HepG2 (cell line): ENCODE measurements at regions not wholly inside any gene's neighbourhood (a gene's known extent, or its start where the extent isn't known, plus 50 kb on each side); places are given as distances from the start of the nearest gene placed in this dataset.

Experiments
- ATAC-seq: fragments of 200-7000 bp; cut with Tn5 transposase; 3 replicates; pipeline ENCODE4 v1.9.1; 2020; ENCODE audit warnings: mild to moderate bottlenecking, moderate library complexity
- BruUV-seq: library from RNA; stranded (reverse); fragments of 400-500 nt; replicated peaks from 2 replicates; lab custom pipeline; 2021; lab: Mats Ljungman, UMichigan
- CTCF ChIA-PET: fragments of 300-600 bp; formaldehyde crosslinking; extraction: SDS; loops from one replicate; lab custom pipeline; 2021; ENCODE audit warnings: low total read pairs, inconsistent platforms, low intra/inter-chr PET ratio; lab: Yijun Ruan, JAX
- POLR2A ChIA-PET: fragments of 350-600 bp; sonication (Branson Sonifier 250); formaldehyde crosslinking; loops from one replicate; lab custom pipeline; 2020; ENCODE audit warnings: antibody characterized with exemption, inconsistent platforms; lab: Yijun Ruan, JAX
- DNase-seq: peaks from one replicate; pipeline ENCODE4 v3.0.0-alpha.2; 2015; ENCODE audit warnings: low spot score
- FAIRE-seq: peaks from 3 replicates; lab custom pipeline; 2011; peaks lifted over from hg19 to GRCh38; lab: Jason Lieb, UNC
- H2AFZ ChIP-seq: one replicate; pipeline ENCODE4 v1.6.1; 2011; ENCODE audit warnings: low read length, inconsistent platforms
- H3K27ac ChIP-seq: fragments of 300-600 bp; 3 replicates; pipeline ENCODE4 v1.8.0; 2011; ENCODE audit warnings: mixed run types, mild to moderate bottlenecking, mixed read lengths, low read length, inconsistent platforms; ENCODE audit not compliant: insufficient read depth; ENCODE audit errors: extremely low read length
- H3K27me3 ChIP-seq, 2 experiments: fragments of 200-600 bp in 1 of 2; 2 replicates in 1 of 2; 3 replicates in 1 of 2; pipeline versions ENCODE4 v1.6.0 to v1.8.0; 2011; ENCODE audit warnings: low read length in 2 of 2, mild to moderate bottlenecking in 2 of 2, moderate library complexity in 2 of 2, inconsistent platforms in 1 of 2; ENCODE audit not compliant: insufficient read depth in 2 of 2, control insufficient read depth in 1 of 2
- H3K36me3 ChIP-seq, 2 experiments: fragments of 200-600 bp in 1 of 2; replicated peaks in 1 of 2; 2 replicates in 1 of 2; 3 replicates in 1 of 2; pipeline versions ENCODE4 v1.5.1 to v1.8.0; 2011; ENCODE audit warnings: low read length in 2 of 2, inconsistent platforms in 1 of 2; ENCODE audit not compliant: insufficient read depth in 2 of 2, control insufficient read depth in 1 of 2
- H3K4me1 ChIP-seq: 2 replicates; pipeline ENCODE4 v1.5.1; 2012; ENCODE audit warnings: low read length, inconsistent platforms; ENCODE audit not compliant: insufficient read depth
- H3K4me2 ChIP-seq: 2 replicates; pipeline ENCODE4 v1.6.0; 2011; ENCODE audit warnings: low read depth, low read length, inconsistent platforms
- H3K4me3 ChIP-seq, 3 experiments: fragments of 200-600 bp in 1 of 3; sonication (generic), shearing (Covaris generic) in 1 of 3; replicated peaks in 1 of 3; 2 replicates each; pipeline ENCODE4 v1.5.1; 2011 to 2016; ENCODE audit warnings: low read length in 3 of 3, inconsistent platforms in 2 of 3, low read depth in 2 of 3, mild to moderate bottlenecking in 2 of 3, control low read depth in 1 of 3, mixed read lengths in 1 of 3; ENCODE audit not compliant: insufficient read depth in 1 of 3
- H3K79me2 ChIP-seq: one replicate; pipeline ENCODE4 v1.6.1; 2011; ENCODE audit warnings: low read length, inconsistent platforms; ENCODE audit not compliant: insufficient read depth
- H3K9ac ChIP-seq: 2 replicates; pipeline ENCODE4 v1.6.0; 2011; ENCODE audit warnings: mild to moderate bottlenecking, low read depth, low read length, inconsistent platforms; ENCODE audit not compliant: insufficient read depth
- H3K9me3 ChIP-seq: 2 replicates; pipeline ENCODE4 v1.5.1; 2012; ENCODE audit warnings: mild to moderate bottlenecking, low read length
- H4K20me1 ChIP-seq: 2 replicates; pipeline ENCODE4 v1.6.0; 2011; ENCODE audit warnings: inconsistent platforms, mild to moderate bottlenecking, low read length, moderate library complexity; ENCODE audit not compliant: insufficient read depth
- AHR ChIP-seq: IDR thresholded peaks from 2 replicates; pipeline ENCODE4 v1.6.1; 2018; ENCODE audit warnings: missing genetic modification reagents, missing compliant biosample characterization
- ATF3 ChIP-seq: sonication (generic); formaldehyde crosslinking; IDR thresholded peaks from 2 replicates; pipeline ENCODE4 v1.4.0; 2020; ENCODE audit warnings: missing genetic modification reagents
- BRD4 ChIP-seq: sonication (generic); formaldehyde crosslinking; IDR thresholded peaks from 2 replicates; pipeline ENCODE4 v1.4.0; 2020; ENCODE audit warnings: missing genetic modification reagents
- HNRNPH1 ChIP-seq: fragments of 200-400 bp; formaldehyde crosslinking; optimal IDR thresholded peaks from 2 replicates; pipeline ENCODE3; 2017; ENCODE audit warnings: mild to moderate bottlenecking, low read depth, low read length
- IKZF1 ChIP-seq: fragments of 450-650 bp; IDR thresholded peaks from 2 replicates; pipeline ENCODE4 v1.7.1; 2016
- KDM5A ChIP-seq: fragments of 200-600 bp; sonication (generic); IDR thresholded peaks from 2 replicates; pipeline ENCODE4 v1.7.0; 2018; ENCODE audit warnings: antibody characterized with exemption, mild to moderate bottlenecking, low read length, borderline replicate concordance
- MLLT10 ChIP-seq: sonication (generic); formaldehyde crosslinking; IDR thresholded peaks from 2 replicates; pipeline ENCODE4 v1.4.0; 2020; ENCODE audit warnings: missing genetic modification reagents
- PTBP1 ChIP-seq: fragments of 200-400 bp; formaldehyde crosslinking; IDR thresholded peaks from 2 replicates; pipeline ENCODE4 v1.6.1; 2018; ENCODE audit warnings: low read length, low read depth; ENCODE audit not compliant: poor library complexity, severe bottlenecking
- RFXANK ChIP-seq: IDR thresholded peaks from 2 replicates; pipeline ENCODE4 v1.6.1; 2016
- SP5 ChIP-seq: IDR thresholded peaks from 2 replicates; pipeline ENCODE4 v1.6.1; 2016; ENCODE audit warnings: low read depth, borderline replicate concordance
- SUZ12 ChIP-seq: fragments of 150-350 bp; IDR thresholded peaks from 2 replicates; pipeline ENCODE4 v1.6.1; 2014; ENCODE audit warnings: low read depth, low read length
- SYNCRIP ChIP-seq: fragments of 200-400 bp; formaldehyde crosslinking; IDR thresholded peaks from 2 replicates; pipeline ENCODE4 v1.6.1; 2018; ENCODE audit warnings: mild to moderate bottlenecking, low read depth, low read length; ENCODE audit not compliant: insufficient read depth
- TFAP4 ChIP-seq: sonication (generic); IDR thresholded peaks from 2 replicates; pipeline ENCODE4 v1.6.1; 2016; ENCODE audit warnings: low read depth, borderline replicate concordance
- ZBTB7B ChIP-seq: sonication (generic); formaldehyde crosslinking; IDR thresholded peaks from 2 replicates; pipeline ENCODE4 v1.4.0; 2020; ENCODE audit warnings: missing genetic modification reagents
- ZNF484 ChIP-seq: sonication (generic); formaldehyde crosslinking; IDR thresholded peaks from 2 replicates; pipeline ENCODE4 v1.5.1; 2020; ENCODE audit warnings: mild to moderate bottlenecking, low read depth, missing genetic modification reagents, borderline replicate concordance
- ZNF569 ChIP-seq: sonication (generic); formaldehyde crosslinking; IDR thresholded peaks from 2 replicates; pipeline ENCODE4 v1.5.0; 2020; ENCODE audit warnings: mild to moderate bottlenecking, missing genetic modification reagents, moderate library complexity, borderline replicate concordance
- in situ Hi-C: cut with HindIII; loops from 2 replicates; pipeline ENCODE4 v1.10.0; 2017; ENCODE audit warnings: low pct_unique_long_range_greater_than_20kb; ENCODE audit not compliant: extremely low pct_ligation_motif_present
- intact Hi-C: fragments of 100-400 bp; cut with micrococcal nuclease; formaldehyde crosslinking; loops from one replicate; pipeline ENCODE4 v1.10.0; 2022; ENCODE audit not compliant: unreplicated experiment
- TF ChIP-seq, protein P1 (sequence below): sonication (generic); formaldehyde crosslinking; IDR thresholded peaks from 2 replicates; pipeline ENCODE4 v1.5.0; 2020; ENCODE audit warnings: missing genetic modification reagents
- TF ChIP-seq, protein P2 (sequence below), 2 experiments: IDR thresholded peaks; 2 replicates each; pipeline ENCODE4 v1.6.1; 2011 to 2012; ENCODE audit warnings: low read length in 2 of 2, borderline replicate concordance in 1 of 2, low read depth in 1 of 2, mild to moderate bottlenecking in 1 of 2, moderate library complexity in 1 of 2

GRCh38 chr13:87893186-87893585 is 222.0 kb downstream of the SLITRK5 start:
- in situ Hi-C loops (no loop called here), intact Hi-C loops (no loop called here)
- Histone ChIP-seq H3K36me3 (no peaks in the 10 kb centered on the region), H3K4me1 (no peaks in the 10 kb centered on the region), H4K20me1 (no peaks in the 10 kb centered on the region), H3K4me3 (no peak overlapping the region), H3K4me2 (no peak overlapping the region), H3K9me3 (no peaks in the 10 kb centered on the region), H3K27ac (no peak overlapping the region), H3K27me3 (no peaks in the 10 kb centered on the region), H3K79me2 (no peaks in the 10 kb centered on the region), H3K9ac (no peak overlapping the region), H2AFZ (no peak overlapping the region)
- BruUV-seq = no TSS peak
- ChIA-PET CTCF (no interaction called here), POLR2A (no interaction called here)
- FAIRE-seq = no peak
- no peak for DNase-seq
- no peak for ATAC-seq
- TF ChIP-seq ATF3 (no peak), SYNCRIP (no peak), TFAP4 (no peak), BRD4 (CRISPR knock-in tag) (no peak), RFXANK (CRISPR knock-in tag) (no peak), AHR (no peak), ZNF569 (CRISPR knock-in tag) (no peak), ZBTB7B (CRISPR knock-in tag) (no peak), KDM5A (no peak), ZNF484 (CRISPR knock-in tag) (no peak), IKZF1 (no peak), SUZ12 (no peak), MLLT10 (CRISPR knock-in tag) (no peak), SP5 (no peak), PTBP1 (no peak), HNRNPH1 (no peak)
- TF ChIP-seq, protein P1, sequence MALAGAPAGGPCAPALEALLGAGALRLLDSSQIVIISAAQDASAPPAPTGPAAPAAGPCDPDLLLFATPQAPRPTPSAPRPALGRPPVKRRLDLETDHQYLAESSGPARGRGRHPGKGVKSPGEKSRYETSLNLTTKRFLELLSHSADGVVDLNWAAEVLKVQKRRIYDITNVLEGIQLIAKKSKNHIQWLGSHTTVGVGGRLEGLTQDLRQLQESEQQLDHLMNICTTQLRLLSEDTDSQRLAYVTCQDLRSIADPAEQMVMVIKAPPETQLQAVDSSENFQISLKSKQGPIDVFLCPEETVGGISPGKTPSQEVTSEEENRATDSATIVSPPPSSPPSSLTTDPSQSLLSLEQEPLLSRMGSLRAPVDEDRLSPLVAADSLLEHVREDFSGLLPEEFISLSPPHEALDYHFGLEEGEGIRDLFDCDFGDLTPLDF (CRISPR knock-in tag) = no peak
- TF ChIP-seq, protein P2, sequence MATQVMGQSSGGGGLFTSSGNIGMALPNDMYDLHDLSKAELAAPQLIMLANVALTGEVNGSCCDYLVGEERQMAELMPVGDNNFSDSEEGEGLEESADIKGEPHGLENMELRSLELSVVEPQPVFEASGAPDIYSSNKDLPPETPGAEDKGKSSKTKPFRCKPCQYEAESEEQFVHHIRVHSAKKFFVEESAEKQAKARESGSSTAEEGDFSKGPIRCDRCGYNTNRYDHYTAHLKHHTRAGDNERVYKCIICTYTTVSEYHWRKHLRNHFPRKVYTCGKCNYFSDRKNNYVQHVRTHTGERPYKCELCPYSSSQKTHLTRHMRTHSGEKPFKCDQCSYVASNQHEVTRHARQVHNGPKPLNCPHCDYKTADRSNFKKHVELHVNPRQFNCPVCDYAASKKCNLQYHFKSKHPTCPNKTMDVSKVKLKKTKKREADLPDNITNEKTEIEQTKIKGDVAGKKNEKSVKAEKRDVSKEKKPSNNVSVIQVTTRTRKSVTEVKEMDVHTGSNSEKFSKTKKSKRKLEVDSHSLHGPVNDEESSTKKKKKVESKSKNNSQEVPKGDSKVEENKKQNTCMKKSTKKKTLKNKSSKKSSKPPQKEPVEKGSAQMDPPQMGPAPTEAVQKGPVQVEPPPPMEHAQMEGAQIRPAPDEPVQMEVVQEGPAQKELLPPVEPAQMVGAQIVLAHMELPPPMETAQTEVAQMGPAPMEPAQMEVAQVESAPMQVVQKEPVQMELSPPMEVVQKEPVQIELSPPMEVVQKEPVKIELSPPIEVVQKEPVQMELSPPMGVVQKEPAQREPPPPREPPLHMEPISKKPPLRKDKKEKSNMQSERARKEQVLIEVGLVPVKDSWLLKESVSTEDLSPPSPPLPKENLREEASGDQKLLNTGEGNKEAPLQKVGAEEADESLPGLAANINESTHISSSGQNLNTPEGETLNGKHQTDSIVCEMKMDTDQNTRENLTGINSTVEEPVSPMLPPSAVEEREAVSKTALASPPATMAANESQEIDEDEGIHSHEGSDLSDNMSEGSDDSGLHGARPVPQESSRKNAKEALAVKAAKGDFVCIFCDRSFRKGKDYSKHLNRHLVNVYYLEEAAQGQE (IDR thresholded peaks at IDR 0.05; ENCODE audit: borderline replicate concordance in 1 of 2, low read depth in 1 of 2, low read length in 2 of 2) = no peak
